ENCODE measurements at regions not wholly inside any gene's neighbourhood (a gene's known extent, or its start where the extent isn't known, plus 50 kb on each side); places are given as distances from the start of the nearest gene placed in this dataset.
"Not testable (repeated sequence)": the region's sequence is repeated elsewhere in the genome, so short reads cannot be mapped to it uniquely, and the experiment has no call there.

- H3K4me3 ChIP-seq (ENCODE audit: low read length): no peak overlapping the region
- peaks cover 20% of the 10 kb centered on the region for H3K4me1 ChIP-seq (ENCODE audit: insufficient read depth, low read length)
- no peaks in the 10 kb centered on the region for H3K36me3 ChIP-seq (ENCODE audit: insufficient read depth, low read length)
- no peak overlapping the region for H3K27ac ChIP-seq (ENCODE audit: low read depth, low read length)
- WGBS: 88% methylated on average over 1 of the region's 1 CpG
- H3K27me3 ChIP-seq (ENCODE audit: insufficient read depth, low read length): no peaks in the 10 kb centered on the region
- H3K9me3 ChIP-seq (ENCODE audit: insufficient read depth, low read depth, low read length): peaks cover 13% of the 10 kb centered on the region
- H3K9ac ChIP-seq (ENCODE audit: low read depth, low read length): no peak overlapping the region
Observed at GRCh38 chr6:101079696-101080270, 198.7 kb upstream of the ASCC3 start.

- Histone ChIP-seq H3K36me3 (ENCODE audit: insufficient read depth, low read length) (no peaks in the 10 kb centered on the region), H3K27me3 (ENCODE audit: insufficient read depth, low read length) (no peaks in the 10 kb centered on the region), H3K4me3 (ENCODE audit: low read length) (no peak overlapping the region), H3K9ac (ENCODE audit: low read depth, low read length) (no peak overlapping the region), H3K27ac (ENCODE audit: low read depth, low read length) (no peak overlapping the region), H3K9me3 (ENCODE audit: insufficient read depth, low read depth, low read length) (peaks cover 13% of the 10 kb centered on the region), H3K4me1 (ENCODE audit: insufficient read depth, low read length) (peaks cover 28% of the 10 kb centered on the region)
- 94% methylated on average over 1 of the region's 2 CpGs for WGBS
Observed at GRCh38 chr6:101080597-101080996, 199.5 kb upstream of the ASCC3 start.

DNA sequence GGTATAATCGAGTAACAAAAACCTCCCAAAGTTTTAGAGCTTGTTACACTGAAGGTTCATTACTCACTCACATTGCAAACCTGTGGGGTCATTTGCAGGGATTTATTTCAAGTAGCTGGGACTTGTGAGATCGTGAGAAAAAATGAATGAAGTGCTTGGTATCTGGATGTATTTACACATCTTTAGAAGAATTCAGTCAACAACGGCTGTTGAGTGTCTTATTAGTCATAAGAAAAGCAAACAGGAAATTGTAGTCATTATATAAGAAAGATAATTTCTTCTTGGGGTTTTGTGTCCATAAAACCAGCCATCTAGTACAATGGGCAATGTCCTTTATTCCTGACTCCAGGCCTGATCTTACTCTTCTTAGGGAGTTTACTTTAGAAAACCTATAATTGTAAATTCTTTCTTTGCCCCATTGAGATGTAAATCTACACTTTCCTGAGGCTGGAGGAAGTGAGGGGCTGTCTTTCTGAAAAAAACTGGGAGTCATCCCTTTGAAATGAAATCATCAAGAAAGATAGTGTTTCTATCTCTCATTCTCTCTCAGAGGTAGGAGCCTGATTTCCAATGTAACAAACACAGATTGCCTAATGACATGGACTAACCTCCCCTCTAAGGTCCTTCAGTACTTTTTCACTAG is 202.5 kb upstream of the ASCC3 start:
- Histone ChIP-seq H3K36me3 (ENCODE audit: insufficient read depth, low read length) (no peaks in the 10 kb centered on the region), H3K27ac (ENCODE audit: low read depth, low read length) (peak overlapping the region; percentile 70), H3K4me3 (ENCODE audit: low read length) (no peak overlapping the region), H3K27me3 (ENCODE audit: insufficient read depth, low read length) (no peaks in the 10 kb centered on the region), H3K9ac (ENCODE audit: low read depth, low read length) (peak overlapping the region; percentile 14; the same call in 1 of the 2 replicates), H3K4me1 (ENCODE audit: insufficient read depth, low read length) (peaks cover 43% of the 10 kb centered on the region), H3K9me3 (ENCODE audit: insufficient read depth, low read depth, low read length) (no peaks in the 10 kb centered on the region)
- 45% methylated on average over 2 of the region's 3 CpGs for WGBS

DNA sequence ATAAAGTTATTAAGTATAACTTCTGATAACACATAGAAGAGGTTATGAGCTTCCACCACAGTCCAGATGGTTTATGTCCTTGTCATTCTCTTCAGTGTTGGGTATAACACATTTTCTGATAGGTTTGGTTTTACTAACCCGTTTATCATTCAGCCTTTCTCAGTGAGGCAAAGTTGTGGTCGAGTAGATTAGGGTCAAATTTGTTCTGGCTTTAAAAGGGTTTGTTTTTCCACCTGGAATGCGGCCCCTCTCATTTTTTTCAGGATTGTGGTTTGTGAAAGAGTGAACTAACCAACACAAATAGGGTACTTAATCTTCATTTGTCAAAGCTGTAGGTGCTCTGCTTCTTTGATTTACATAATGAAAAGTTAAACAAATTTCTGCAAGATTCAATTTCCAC is 204.2 kb upstream of the ASCC3 start:
- H3K27me3 ChIP-seq (ENCODE audit: insufficient read depth, low read length): no peaks in the 10 kb centered on the region
- H3K36me3 ChIP-seq (ENCODE audit: insufficient read depth, low read length): no peaks in the 10 kb centered on the region
- peaks cover 43% of the 10 kb centered on the region for H3K4me1 ChIP-seq (ENCODE audit: insufficient read depth, low read length)
- H3K9me3 ChIP-seq (ENCODE audit: insufficient read depth, low read depth, low read length): no peaks in the 10 kb centered on the region
- peak overlapping the region; percentile 37; the same call in 1 of the 2 replicates for H3K27ac ChIP-seq (ENCODE audit: low read depth, low read length)
- H3K4me3 ChIP-seq (ENCODE audit: low read length): no peak overlapping the region
- no peak overlapping the region for H3K9ac ChIP-seq (ENCODE audit: low read depth, low read length)
- WGBS: 23% methylated on average over 3 of the region's 3 CpGs

- H3K27me3 ChIP-seq (ENCODE audit: insufficient read depth, low read length): no peaks in the 10 kb centered on the region
- no peak overlapping the region for H3K9ac ChIP-seq (ENCODE audit: low read depth, low read length)
- 20% methylated on average over 1 of the region's 1 CpG for whole genome bisulfite sequencing
- H3K4me3 ChIP-seq (ENCODE audit: low read length): no peak overlapping the region
- no peak overlapping the region for H3K27ac ChIP-seq (ENCODE audit: low read depth, low read length)
- peaks cover 49% of the 10 kb centered on the region for H3K4me1 ChIP-seq (ENCODE audit: insufficient read depth, low read length)
- H3K9me3 ChIP-seq (ENCODE audit: insufficient read depth, low read depth, low read length): no peaks in the 10 kb centered on the region
- no peaks in the 10 kb centered on the region for H3K36me3 ChIP-seq (ENCODE audit: insufficient read depth, low read length)
Observed at GRCh38 chr6:101086473-101086872, 205.3 kb upstream of the ASCC3 start.

DNA sequence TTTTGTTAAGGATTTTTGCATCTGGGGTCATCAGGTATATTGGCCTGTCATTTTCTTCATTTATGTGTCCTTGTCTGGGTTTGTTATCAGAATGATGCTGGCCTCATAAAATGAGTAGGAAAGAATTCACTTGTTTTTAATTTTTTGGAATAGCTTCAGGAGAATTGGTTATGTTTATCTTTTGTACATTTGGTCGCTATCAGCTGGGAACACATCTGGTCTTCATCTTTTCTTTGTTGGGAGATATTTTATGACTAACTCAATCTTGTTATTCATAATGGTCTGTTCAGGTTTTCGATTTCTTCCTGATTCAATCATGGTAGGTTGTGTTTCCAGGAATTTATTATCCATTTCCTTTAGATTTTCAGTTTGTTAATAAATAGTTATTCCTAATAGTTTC is 207.5 kb upstream of the ASCC3 start:
- Histone ChIP-seq H3K27ac (ENCODE audit: low read depth, low read length) (no peak overlapping the region), H3K27me3 (ENCODE audit: insufficient read depth, low read length) (no peaks in the 10 kb centered on the region), H3K4me3 (ENCODE audit: low read length) (no peak overlapping the region), H3K4me1 (ENCODE audit: insufficient read depth, low read length) (peaks cover 41% of the 10 kb centered on the region), H3K36me3 (ENCODE audit: insufficient read depth, low read length) (no peaks in the 10 kb centered on the region), H3K9me3 (ENCODE audit: insufficient read depth, low read depth, low read length) (0 out of 2 replicates have a peak, but pooled peaks cover 2% of the 10 kb centered on the region), H3K9ac (ENCODE audit: low read depth, low read length) (no peak overlapping the region)
- whole genome bisulfite sequencing: 94% methylated on average over 1 of the region's 2 CpGs

- no peak overlapping the region for H3K4me3 ChIP-seq (ENCODE audit: low read length)
- H3K9ac ChIP-seq (ENCODE audit: low read depth, low read length): no peak overlapping the region
- H3K27me3 ChIP-seq (ENCODE audit: insufficient read depth, low read length): no peaks in the 10 kb centered on the region
- H3K4me1 ChIP-seq (ENCODE audit: insufficient read depth, low read length): peaks cover 30% of the 10 kb centered on the region
- H3K36me3 ChIP-seq (ENCODE audit: insufficient read depth, low read length): no peaks in the 10 kb centered on the region
- H3K9me3 ChIP-seq (ENCODE audit: insufficient read depth, low read depth, low read length): 0 out of 2 replicates have a peak, but pooled peaks cover 2% of the 10 kb centered on the region
- no peak overlapping the region for H3K27ac ChIP-seq (ENCODE audit: low read depth, low read length)
- no CpG with 5 or more reads among the region's 1 CpG for WGBS
Observed at GRCh38 chr6:101089640-101090039, 208.5 kb upstream of the ASCC3 start.

GRCh38 chr6:101090281-101090680 is 209.2 kb upstream of the ASCC3 start:
- Histone ChIP-seq H3K36me3 (ENCODE audit: insufficient read depth, low read length) (no peaks in the 10 kb centered on the region), H3K27ac (ENCODE audit: low read depth, low read length) (no peak overlapping the region), H3K9ac (ENCODE audit: low read depth, low read length) (no peak overlapping the region)

DNA sequence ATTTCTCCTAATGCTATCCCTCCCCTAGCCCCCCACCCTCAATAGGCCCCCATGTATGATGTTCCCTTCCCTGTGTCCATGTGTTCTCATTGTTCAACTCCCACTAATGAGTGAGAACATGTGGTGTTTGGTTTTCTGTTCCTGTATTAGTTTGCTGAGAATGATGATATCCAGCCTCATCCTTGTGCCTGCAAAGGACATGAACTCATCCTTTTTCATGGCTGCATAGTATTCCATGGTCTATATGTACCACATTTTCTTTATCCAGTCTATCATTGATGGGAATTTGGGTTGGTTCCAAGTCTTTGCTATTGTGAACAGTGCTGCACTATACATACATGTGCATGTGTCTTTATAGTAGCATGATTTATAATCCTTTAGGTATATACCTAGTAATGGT is 217.5 kb upstream of the ASCC3 start:
- H3K36me3 ChIP-seq (ENCODE audit: insufficient read depth, low read length); H3K4me1 ChIP-seq (ENCODE audit: insufficient read depth, low read length); H3K4me3 ChIP-seq (ENCODE audit: low read length); H3K27ac ChIP-seq (ENCODE audit: low read depth, low read length); H3K9me3 ChIP-seq (ENCODE audit: insufficient read depth, low read depth, low read length); H3K27me3 ChIP-seq (ENCODE audit: insufficient read depth, low read length); H3K9ac ChIP-seq (ENCODE audit: low read depth, low read length): not testable (repeated sequence)

More at GRCh38 chr6:101090281-101090680, 209.2 kb upstream of the ASCC3 start:
- H3K4me1 ChIP-seq (ENCODE audit: insufficient read depth, low read length): peaks cover 24% of the 10 kb centered on the region
- no peak overlapping the region for H3K4me3 ChIP-seq (ENCODE audit: low read length)
- H3K9me3 ChIP-seq (ENCODE audit: insufficient read depth, low read depth, low read length): 0 out of 2 replicates have a peak, but pooled peaks cover 2% of the 10 kb centered on the region
- no peaks in the 10 kb centered on the region for H3K27me3 ChIP-seq (ENCODE audit: insufficient read depth, low read length)

DNA sequence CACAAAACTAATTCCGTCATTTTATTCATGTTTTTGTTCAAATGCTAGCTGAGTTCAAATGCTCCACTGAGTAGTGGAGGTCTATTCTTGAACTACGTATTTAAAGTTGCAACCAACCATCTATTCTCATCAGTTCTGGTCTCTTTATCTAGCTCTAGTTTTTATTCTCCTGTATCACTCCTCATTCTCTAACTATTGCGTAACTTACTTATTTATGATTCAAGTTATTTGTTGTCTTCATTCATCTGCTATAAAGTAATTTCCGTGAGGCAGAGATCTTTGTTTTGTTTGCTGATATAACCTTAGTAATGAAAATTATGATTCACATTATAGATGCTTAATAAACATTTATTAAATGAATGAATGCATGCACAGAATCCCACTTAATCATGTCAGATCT is 221.6 kb upstream of the ASCC3 start:
- Histone ChIP-seq H3K9me3 (ENCODE audit: insufficient read depth, low read depth, low read length) (no peaks in the 10 kb centered on the region), H3K36me3 (ENCODE audit: insufficient read depth, low read length) (no peaks in the 10 kb centered on the region), H3K27ac (ENCODE audit: low read depth, low read length) (no peak overlapping the region), H3K4me3 (ENCODE audit: low read length) (no peak overlapping the region), H3K9ac (ENCODE audit: low read depth, low read length) (no peak overlapping the region), H3K27me3 (ENCODE audit: insufficient read depth, low read length) (no peaks in the 10 kb centered on the region), H3K4me1 (ENCODE audit: insufficient read depth, low read length) (no peaks in the 10 kb centered on the region)
- 86% methylated on average over 3 of the region's 4 CpGs for WGBS

- H3K9ac ChIP-seq (ENCODE audit: low read depth, low read length): no peak overlapping the region
- no peak overlapping the region for H3K4me3 ChIP-seq (ENCODE audit: low read length)
- H3K4me1 ChIP-seq (ENCODE audit: insufficient read depth, low read length): no peaks in the 10 kb centered on the region
- no peak overlapping the region for H3K27ac ChIP-seq (ENCODE audit: low read depth, low read length)
- H3K36me3 ChIP-seq (ENCODE audit: insufficient read depth, low read length): no peaks in the 10 kb centered on the region
- no peaks in the 10 kb centered on the region for H3K9me3 ChIP-seq (ENCODE audit: insufficient read depth, low read depth, low read length)
- 100% methylated on average over 3 of the region's 4 CpGs for WGBS
- H3K27me3 ChIP-seq (ENCODE audit: insufficient read depth, low read length): no peaks in the 10 kb centered on the region
Observed at GRCh38 chr6:101108286-101108685, 227.2 kb upstream of the ASCC3 start.

All from HUES64 (cell line).